UCSD-AML1 (cell line): ENCODE measurements at regions not wholly inside any gene's neighbourhood (a gene's known extent, or its start where the extent isn't known, plus 50 kb on each side); places are given as distances from the start of the nearest gene placed in this dataset.
A peak's percentile ranks its signal among the peaks of the same experiment; 100 is the strongest.
"Not testable (repeated sequence)": the region's sequence is repeated elsewhere in the genome, so short reads cannot be mapped to it uniquely, and the experiment has no call there.

Experiments used
- DNase-seq: peaks from one replicate; lab custom pipeline; 2025; ENCODE audit not compliant: unreplicated experiment; lab: John Stamatoyannopoulos, UW

- no peak for DNase-seq
Observed at GRCh38 chr3:27630885-27631284, 91.2 kb downstream of the EOMES start.

- DNase-seq = no peak
Observed at GRCh38 chr3:27629366-27629765, 92.8 kb downstream of the EOMES start.

- no peak for DNase-seq
Observed at GRCh38 chr3:27628026-27628750, 93.9 kb downstream of the EOMES start.

GRCh38 chr3:27626596-27627118 is 95.5 kb downstream of the EOMES start:
- no peak for DNase-seq

- DNase-seq = no peak
Observed at GRCh38 chr3:27625864-27626263, 96.3 kb downstream of the EOMES start.

GRCh38 chr3:27623085-27623753 is 98.9 kb downstream of the EOMES start:
- no peak for DNase-seq

GRCh38 chr3:27617552-27617951 is 104.6 kb downstream of the EOMES start:
- DNase-seq = no peak

- DNase-seq = no peak
Observed at GRCh38 chr3:27616031-27616430, 106.1 kb downstream of the EOMES start.

- no peak for DNase-seq
Observed at GRCh38 chr3:27615555-27615954, 106.6 kb downstream of the EOMES start.

GRCh38 chr3:27614592-27614991 is 107.5 kb downstream of the EOMES start:
- no peak for DNase-seq

- no peak for DNase-seq
Observed at GRCh38 chr3:27613846-27614500, 108.2 kb downstream of the EOMES start.

GRCh38 chr3:27610800-27611525 is 111.2 kb downstream of the EOMES start:
- no peak for DNase-seq

GRCh38 chr3:27607370-27607769 is 114.8 kb downstream of the EOMES start:
- no peak for DNase-seq

- DNase-seq = no peak
Observed at GRCh38 chr3:27606537-27606936, 115.6 kb downstream of the EOMES start.

- not testable (repeated sequence) for DNase-seq
Observed at GRCh38 chr3:27601311-27601710, 117.1 kb upstream of the SLC4A7 start.

- not testable (repeated sequence) for DNase-seq
Observed at GRCh38 chr3:27599741-27600140, 115.6 kb upstream of the SLC4A7 start.

GRCh38 chr3:27596921-27597320 is 112.7 kb upstream of the SLC4A7 start:
- DNase-seq = no peak

- DNase-seq = peak; percentile 13
Observed at GRCh38 chr3:27596334-27596841, 112.2 kb upstream of the SLC4A7 start.

GRCh38 chr3:27594096-27594690 is 110.0 kb upstream of the SLC4A7 start:
- no peak for DNase-seq

GRCh38 chr3:27593173-27593572 is 109.0 kb upstream of the SLC4A7 start:
- DNase-seq = no peak
